GM23338 (cell line): ENCODE measurements at regions not wholly inside any gene's neighbourhood (a gene's known extent, or its start where the extent isn't known, plus 50 kb on each side); places are given as distances from the start of the nearest gene placed in this dataset.

Experiments used
- ATAC-seq: fragments of 200-7000 bp; cut with Tn5 transposase; 3 replicates; pipeline ENCODE4 v1.9.1; 2020
- DNase-seq: peaks from one replicate; pipeline ENCODE4 v3.0.0-alpha.2; 2015; ENCODE audit warnings: low spot score
- H2AFZ ChIP-seq: fragments of 200-600 bp; sonication (generic); 2 replicates; pipeline ENCODE4 v1.8.0; 2016; ENCODE audit warnings: antibody characterized with exemption, mild to moderate bottlenecking, moderate library complexity
- H3F3A ChIP-seq: fragments of 200-600 bp; sonication (generic); replicated peaks from 2 replicates; pipeline ENCODE4 v1.8.0; 2017; ENCODE audit warnings: antibody characterized with exemption, mixed run types, low read depth
- H3K27ac ChIP-seq: fragments of 200-600 bp; sonication (generic); 2 replicates; pipeline ENCODE4 v1.6.1; 2016; ENCODE audit warnings: low read depth
- H3K27me3 ChIP-seq: fragments of 200-600 bp; sonication (generic); 2 replicates; pipeline ENCODE4 v1.8.0; 2016; ENCODE audit warnings: mild to moderate bottlenecking, mixed run types, moderate library complexity; ENCODE audit not compliant: insufficient read depth
- H3K36me3 ChIP-seq: fragments of 200-600 bp; sonication (generic); 2 replicates; pipeline ENCODE4 v1.8.0; 2016; ENCODE audit warnings: mild to moderate bottlenecking; ENCODE audit not compliant: insufficient read depth
- H3K4me1 ChIP-seq: fragments of 200-600 bp; sonication (generic); 2 replicates; pipeline ENCODE4 v1.8.0; 2016; ENCODE audit warnings: mild to moderate bottlenecking, moderate library complexity; ENCODE audit not compliant: insufficient read depth
- H3K4me2 ChIP-seq: fragments of 200-600 bp; sonication (generic); 2 replicates; pipeline ENCODE4 v1.7.1; 2017; ENCODE audit warnings: mixed run types
- H3K4me3 ChIP-seq: fragments of 200-600 bp; sonication (generic); 2 replicates; pipeline ENCODE4 v1.6.1; 2016; ENCODE audit warnings: mixed run types
- H3K79me2 ChIP-seq: fragments of 200-600 bp; sonication (generic); replicated peaks from 2 replicates; pipeline ENCODE4 v1.8.0; 2017; ENCODE audit warnings: mild to moderate bottlenecking; ENCODE audit not compliant: insufficient read depth
- H3K9me2 ChIP-seq: fragments of 200-600 bp; sonication (generic); 2 replicates; pipeline ENCODE4 v1.8.0; 2017; ENCODE audit not compliant: insufficient read depth
- H4K20me1 ChIP-seq: fragments of 200-600 bp; sonication (generic); replicated peaks from 2 replicates; pipeline ENCODE4 v1.8.0; 2017; ENCODE audit warnings: mild to moderate bottlenecking; ENCODE audit not compliant: insufficient read depth
- H3K27ac Mint-ChIP-seq: 2 replicates; pipeline ENCODE4 v1.8.0; 2020; ENCODE audit warnings: inconsistent platforms, mild to moderate bottlenecking, moderate library complexity, mixed read lengths
- H3K27me3 Mint-ChIP-seq: 3 replicates; pipeline ENCODE4 v1.8.0; 2022; ENCODE audit warnings: low read depth, mild to moderate bottlenecking, moderate library complexity, mixed read lengths, inconsistent platforms; ENCODE audit not compliant: insufficient read depth, poor library complexity
- H3K36me3 Mint-ChIP-seq: 3 replicates; pipeline ENCODE4 v1.8.0; 2021; ENCODE audit warnings: low read depth, mild to moderate bottlenecking, inconsistent platforms, moderate library complexity, mixed read lengths
- H3K4me1 Mint-ChIP-seq: 3 replicates; pipeline ENCODE4 v1.8.0; 2020; ENCODE audit warnings: mild to moderate bottlenecking, inconsistent platforms, mixed read lengths
- H3K4me3 Mint-ChIP-seq: 3 replicates; pipeline ENCODE4 v1.8.0; 2021; ENCODE audit warnings: moderate library complexity, mild to moderate bottlenecking, inconsistent platforms, mixed read lengths
- H3K9me3 Mint-ChIP-seq: 3 replicates; pipeline ENCODE4 v1.8.0; 2020; ENCODE audit warnings: moderate library complexity, mild to moderate bottlenecking, inconsistent platforms, mixed read lengths
- CTCF ChIP-seq, 2 experiments: fragments of 200-600 bp in 1 of 2; sonication (generic) in 1 of 2; conservative IDR thresholded peaks; 2 replicates each; pipeline versions ENCODE4 v1.5.1 to v1.6.1; 2016 to 2017; ENCODE audit warnings: antibody characterized with exemption in 2 of 2, low read depth in 2 of 2, mild to moderate bottlenecking in 2 of 2, moderate library complexity in 1 of 2
- ETS1 ChIP-seq: IDR thresholded peaks from 2 replicates; pipeline ENCODE4 v1.6.1; 2016; ENCODE audit warnings: antibody characterized with exemption
- EZH2 ChIP-seq: fragments of 200-600 bp; sonication (generic); IDR thresholded peaks from one replicate; pipeline ENCODE4 v1.8.0; 2017; ENCODE audit warnings: antibody characterized with exemption, mild to moderate bottlenecking, low read depth; ENCODE audit not compliant: unreplicated experiment
- EZH2phosphoT487 ChIP-seq: fragments of 200-600 bp; sonication (generic); IDR thresholded peaks from one replicate; pipeline ENCODE4 v1.8.1; 2018; ENCODE audit warnings: antibody characterized with exemption; ENCODE audit not compliant: unreplicated experiment
- JUNB ChIP-seq: IDR thresholded peaks from one replicate; pipeline ENCODE4 v1.6.1; 2016; ENCODE audit warnings: antibody characterized with exemption; ENCODE audit not compliant: unreplicated experiment
- POLR2AphosphoS5 ChIP-seq: IDR thresholded peaks from 2 replicates; pipeline ENCODE4 v1.6.1; 2016; ENCODE audit warnings: antibody characterized with exemption, low read depth
- STAT1 ChIP-seq: IDR thresholded peaks from one replicate; pipeline ENCODE4 v1.6.1; 2016; ENCODE audit warnings: antibody characterized with exemption; ENCODE audit not compliant: unreplicated experiment
- ZNF331 ChIP-seq: fragments of 250-450 bp; sonication (Bioruptor Pico); IDR thresholded peaks from 2 replicates; pipeline ENCODE4 v1.5.0; 2020; ENCODE audit warnings: low read depth, mild to moderate bottlenecking, moderate library complexity
- ZNF462 ChIP-seq: fragments of 250-450 bp; sonication (Bioruptor Pico); IDR thresholded peaks from 2 replicates; pipeline ENCODE4 v1.5.0; 2020; ENCODE audit warnings: mild to moderate bottlenecking, moderate library complexity

- H2AFZ ChIP-seq: no peak overlapping the region
- H3K36me3 Mint-ChIP-seq: no peaks in the 10 kb centered on the region
- no peaks in the 10 kb centered on the region for H3K9me3 Mint-ChIP-seq
- TF ChIP-seq POLR2AphosphoS5 (no peak), STAT1 (no peak), CTCF (conservative IDR thresholded peaks at IDR 0.05; ENCODE audit: low read depth in 2 of 2) (no peak), ZNF331 (no peak), EZH2 (no peak), ETS1 (no peak), EZH2phosphoT487 (no peak), ZNF462 (CRISPR knock-in tag) (no peak), JUNB (no peak)
- H3K79me2 ChIP-seq: no peaks in the 10 kb centered on the region
- peaks cover 2% of the 10 kb centered on the region for H3K27me3 Mint-ChIP-seq
- H3K27ac Mint-ChIP-seq: no peak overlapping the region
- no peaks in the 10 kb centered on the region for H3K36me3 ChIP-seq
- no peak overlapping the region for H3K4me3 Mint-ChIP-seq
- H3K4me2 ChIP-seq: no peak overlapping the region
- H4K20me1 ChIP-seq: no peaks in the 10 kb centered on the region
- H3K4me1 ChIP-seq: peaks cover 2% of the 10 kb centered on the region; the same call in 1 of the 2 replicates
- no peak overlapping the region for H3K4me3 ChIP-seq
- ATAC-seq (no peak), DNase-seq (no peak)
- H3K27ac ChIP-seq: no peak overlapping the region
- no peaks in the 10 kb centered on the region for H3F3A ChIP-seq
- H3K9me2 ChIP-seq: no peaks in the 10 kb centered on the region
- peaks cover 10% of the 10 kb centered on the region; the same call in 2 of the 3 replicates for H3K4me1 Mint-ChIP-seq
- H3K27me3 ChIP-seq: no peaks in the 10 kb centered on the region
These were observed 69.1 kb upstream of the PJA2 start for GRCh38 chr5:109478830-109479229.
